NCI-H1694 treated with DMSO at 0.1 percent for 48 hours (cell line): ENCODE measurements at regions not wholly inside any gene's neighbourhood (a gene's known extent, or its start where the extent isn't known, plus 50 kb on each side); places are given as distances from the start of the nearest gene placed in this dataset.
"Not testable (repeated sequence)": the region's sequence is repeated elsewhere in the genome, so short reads cannot be mapped to it uniquely, and the experiment has no call there.

Source experiments
- DNase-seq: peaks from one replicate; lab custom pipeline; 2025; lab: John Stamatoyannopoulos, UW

DNA sequence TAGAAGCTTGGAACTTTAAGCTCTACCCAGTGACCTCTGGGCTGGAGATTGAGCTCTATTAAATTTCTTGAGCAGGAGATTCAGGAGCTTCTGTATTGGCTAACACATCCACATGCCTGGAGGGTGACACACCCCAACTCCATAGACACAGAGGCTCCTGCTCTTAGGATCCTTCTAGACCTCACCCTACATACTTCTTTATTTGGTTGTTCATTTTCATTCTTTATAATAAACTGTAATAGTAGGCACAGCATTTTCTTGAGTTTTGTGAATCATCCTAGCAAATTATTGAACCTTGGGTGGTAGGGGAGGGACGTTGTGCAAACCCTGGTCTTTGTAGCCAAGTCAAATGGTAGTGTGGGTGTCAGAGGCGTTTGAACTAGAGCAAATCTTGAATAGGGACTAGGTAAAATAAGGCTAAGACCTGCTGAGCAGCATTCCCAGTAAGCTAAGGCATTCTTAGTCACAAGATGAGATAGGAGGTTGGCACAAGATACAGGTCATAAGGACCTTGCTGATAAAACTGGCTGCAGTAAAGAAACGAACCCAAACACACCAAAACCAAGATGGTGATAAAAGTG lies 323.8 kb upstream of the GALNT5 start:
- DNase-seq = no peak

DNA sequence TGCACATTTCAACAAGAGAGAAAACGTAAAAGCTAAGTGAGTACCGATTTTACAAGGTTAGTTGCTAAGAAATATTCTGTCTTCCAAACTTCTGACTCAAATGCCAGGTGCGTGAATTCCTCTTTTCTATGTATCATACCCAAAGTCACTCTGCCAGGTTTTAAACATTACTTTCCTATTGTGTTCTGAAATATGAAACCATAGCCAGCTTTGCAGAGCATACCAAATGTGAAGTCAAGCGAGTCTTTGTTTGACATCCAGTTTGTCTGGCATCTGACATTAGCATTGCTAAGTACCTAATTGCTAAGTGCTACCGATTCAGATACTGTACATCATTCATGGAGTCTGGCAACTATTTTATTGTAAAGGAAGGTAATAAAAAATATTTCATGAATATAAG lies 321.9 kb upstream of the GALNT5 start:
- peak; percentile 44 for DNase-seq

DNA sequence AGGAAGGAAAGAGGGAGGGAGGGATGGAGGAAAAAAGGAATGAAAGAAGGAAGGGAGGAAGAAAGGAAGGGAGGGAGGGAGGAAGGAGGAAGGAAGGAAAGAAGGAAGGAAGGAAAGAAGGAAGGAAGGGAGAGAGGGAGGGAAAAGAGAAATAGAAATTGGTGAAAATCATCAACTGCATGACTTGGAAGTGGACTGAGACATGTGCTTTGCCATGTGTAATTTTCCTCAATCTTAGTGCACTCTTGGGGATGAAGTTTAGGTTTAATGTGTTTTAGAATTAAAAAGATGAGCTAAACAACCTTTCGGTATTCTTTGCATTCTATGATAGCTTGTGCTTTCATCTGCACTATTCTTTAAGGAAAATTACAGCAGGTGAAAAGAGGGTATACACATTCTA lies 320.1 kb upstream of the GALNT5 start:
- DNase-seq = no peak

DNA sequence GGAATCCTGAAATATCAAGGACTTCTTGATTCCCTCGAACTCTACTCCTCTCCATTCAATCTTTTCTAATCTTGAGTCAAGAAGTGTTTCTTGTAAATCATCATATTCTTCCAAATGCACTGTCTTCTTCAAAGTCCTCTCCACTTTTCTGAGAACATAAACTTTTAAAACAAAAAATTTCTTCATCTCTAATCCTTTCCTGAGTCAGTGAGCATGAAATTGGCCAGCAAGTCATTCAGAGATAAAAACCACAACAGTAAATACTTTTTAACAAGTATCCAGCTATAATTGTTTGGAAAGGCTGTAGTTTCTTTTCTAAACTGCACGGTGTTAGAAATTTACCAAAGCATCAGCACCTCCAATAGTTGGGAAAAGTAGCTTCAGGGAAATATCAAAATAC lies 312.6 kb upstream of the GALNT5 start:
- no peak for DNase-seq

DNA sequence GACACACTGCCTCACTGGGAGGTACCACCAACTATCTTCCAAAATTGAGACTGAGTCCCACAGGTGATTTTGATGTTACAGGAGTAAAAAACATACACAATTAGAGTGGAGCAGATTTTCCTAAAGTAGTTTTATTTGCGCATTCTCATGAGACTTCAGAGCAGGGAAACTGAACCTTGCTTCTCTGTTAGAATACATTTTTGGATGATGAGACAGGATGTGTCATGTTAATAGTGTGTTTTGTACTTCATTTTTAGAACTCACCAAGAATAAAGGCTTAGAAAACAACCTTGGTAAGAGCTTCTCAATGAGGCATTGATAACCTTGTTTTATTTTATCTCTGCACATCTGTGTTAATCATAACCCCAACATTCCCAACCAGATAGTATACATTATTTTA lies 310.2 kb upstream of the GALNT5 start:
- DNase-seq = no peak

DNA sequence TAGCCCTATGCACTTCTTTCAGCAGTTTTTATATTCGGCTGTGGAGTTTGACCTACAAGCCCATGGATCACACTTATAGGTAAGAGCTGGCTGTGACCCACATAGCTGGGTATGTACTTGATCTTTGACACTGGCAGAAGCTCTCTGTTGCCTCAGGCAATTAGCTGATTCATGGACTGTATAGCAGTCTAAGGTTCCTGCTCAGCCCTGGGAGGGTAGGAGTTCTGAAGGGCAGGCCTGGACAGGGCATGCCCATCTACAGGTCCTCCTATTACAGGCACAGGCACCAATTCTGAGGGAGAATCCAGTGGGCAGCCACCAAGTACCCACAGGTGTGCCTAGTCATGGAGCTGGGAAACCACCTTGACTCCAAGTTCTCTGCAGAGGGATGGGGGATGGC lies 301.8 kb upstream of the GALNT5 start:
- DNase-seq = no peak

DNA sequence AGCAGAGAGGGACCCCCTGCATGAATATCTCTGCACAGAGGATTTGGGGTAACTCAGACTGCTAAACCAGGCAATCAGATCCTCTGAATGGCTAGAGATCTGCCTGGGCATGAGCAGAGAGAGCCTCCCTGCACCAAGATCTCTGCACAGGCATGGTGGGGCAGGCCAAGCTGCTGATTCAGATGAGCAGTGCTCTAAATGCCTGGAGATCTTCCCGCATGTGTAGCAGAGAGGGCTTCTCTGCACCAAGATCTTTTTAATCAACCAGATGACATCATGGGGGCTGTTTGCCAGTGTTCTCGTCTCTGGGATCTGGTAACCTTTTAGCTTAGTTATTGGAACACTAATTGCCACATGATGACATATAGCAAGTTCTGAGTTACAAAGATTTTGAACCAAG lies 301.3 kb upstream of the GALNT5 start:
- DNase-seq = no peak

DNA sequence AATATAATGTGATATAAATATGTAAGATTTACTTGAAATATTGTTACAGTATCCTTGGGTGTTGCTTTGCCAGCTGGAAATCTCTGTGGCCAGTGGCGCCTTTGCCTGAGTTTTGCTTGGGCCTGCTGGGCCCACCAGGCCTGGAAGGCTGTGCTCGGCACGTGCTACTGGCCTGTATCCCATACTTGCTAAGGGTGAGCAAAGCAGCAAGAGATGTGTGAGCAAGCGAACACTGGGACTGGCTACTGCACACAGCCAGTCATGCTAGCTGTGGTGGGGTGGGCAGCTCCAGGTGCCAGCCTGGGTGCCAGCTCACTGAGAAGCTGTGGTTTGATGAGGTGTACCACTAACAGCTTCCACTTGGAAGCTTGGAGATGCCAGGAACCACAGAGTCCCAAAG lies 299.1 kb upstream of the GALNT5 start:
- no peak for DNase-seq

DNA sequence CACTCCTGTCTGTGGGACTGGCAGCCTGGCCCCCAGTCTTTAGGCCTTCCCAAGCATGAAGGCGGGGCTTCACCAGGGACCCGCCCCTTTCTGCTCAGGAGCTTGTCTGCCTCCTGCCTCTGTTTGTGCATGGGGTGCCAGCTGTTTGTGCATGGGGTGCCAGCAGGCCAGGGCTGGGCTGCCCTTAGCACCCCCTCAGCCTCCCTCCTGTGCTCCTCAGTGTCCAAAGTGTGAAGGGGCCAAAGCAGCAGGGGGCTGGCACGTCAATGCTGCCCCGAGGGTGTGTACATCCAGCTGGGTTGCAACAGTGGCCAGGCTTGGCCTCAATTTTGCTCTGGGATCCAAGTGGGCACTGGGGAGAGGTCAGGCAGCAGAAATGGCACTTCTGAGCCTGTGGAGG lies 298.0 kb upstream of the GALNT5 start:
- no peak for DNase-seq

DNA sequence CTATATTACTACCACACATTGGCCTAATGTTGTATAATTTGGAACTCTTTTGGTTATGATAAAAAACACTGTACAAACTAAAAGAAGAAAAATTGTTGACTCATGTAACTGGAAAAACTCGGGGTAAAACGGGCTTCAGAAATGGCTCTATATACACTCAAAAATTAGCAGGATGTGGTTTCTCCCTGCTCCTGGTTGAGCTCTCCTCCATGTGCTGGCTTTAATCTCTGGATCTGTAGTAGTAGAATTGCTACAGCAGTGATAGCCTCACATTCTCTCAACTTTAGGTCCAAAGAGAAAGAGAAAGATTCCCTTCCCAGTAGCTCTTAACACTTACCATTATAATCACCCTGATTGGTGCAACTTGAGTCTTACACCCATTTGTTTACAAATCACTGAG lies 274.9 kb upstream of the GALNT5 start:
- no peak for DNase-seq

DNA sequence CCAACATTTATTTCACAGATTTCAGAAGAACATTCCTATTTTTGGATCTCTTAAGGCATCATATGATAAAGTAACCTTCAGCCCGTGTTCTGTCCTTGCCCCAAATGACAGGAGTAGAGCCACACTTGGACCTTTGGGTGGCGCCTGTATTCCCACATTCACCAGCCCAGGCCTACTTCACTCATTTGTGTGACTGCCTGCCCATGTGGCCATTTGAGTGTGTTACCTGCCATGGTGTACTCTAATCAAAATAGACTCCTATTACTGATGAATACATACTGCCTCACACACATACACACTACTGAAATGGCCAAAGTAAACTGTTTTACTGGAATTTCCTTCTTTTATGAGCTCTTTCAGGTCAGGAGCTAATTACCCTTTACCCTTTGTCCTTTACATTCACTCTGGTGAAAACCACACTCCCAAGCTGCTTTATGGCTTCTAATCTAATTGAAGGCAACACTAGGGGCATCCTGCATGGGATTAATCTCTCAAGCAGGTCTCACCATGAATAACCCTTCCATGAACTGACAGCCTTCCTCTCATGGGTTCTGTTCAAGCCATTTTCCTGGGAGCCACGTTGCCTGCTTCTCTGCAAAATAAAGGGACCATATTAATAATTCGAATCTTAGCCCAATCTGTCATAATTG lies 271.0 kb upstream of the GALNT5 start:
- no peak for DNase-seq

DNA sequence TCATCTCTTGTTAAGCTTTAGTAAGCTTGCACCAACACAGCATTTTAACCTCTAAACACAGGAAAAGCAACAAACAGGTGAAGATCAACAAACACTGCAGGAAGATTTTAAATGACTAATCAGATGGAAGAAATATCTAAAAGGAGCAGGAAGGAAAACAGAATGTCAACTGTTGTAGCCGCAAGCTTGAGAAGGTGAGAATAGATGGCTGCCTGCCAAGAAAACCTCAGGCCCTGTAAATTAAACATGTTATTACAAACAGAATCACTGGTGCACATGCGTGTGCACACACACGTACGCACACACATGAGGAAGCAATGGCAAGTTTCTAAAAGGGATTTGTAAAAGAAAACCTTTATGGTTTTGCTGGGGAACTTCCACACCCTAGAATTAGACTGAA lies 257.8 kb upstream of the GALNT5 start:
- no peak for DNase-seq

DNA sequence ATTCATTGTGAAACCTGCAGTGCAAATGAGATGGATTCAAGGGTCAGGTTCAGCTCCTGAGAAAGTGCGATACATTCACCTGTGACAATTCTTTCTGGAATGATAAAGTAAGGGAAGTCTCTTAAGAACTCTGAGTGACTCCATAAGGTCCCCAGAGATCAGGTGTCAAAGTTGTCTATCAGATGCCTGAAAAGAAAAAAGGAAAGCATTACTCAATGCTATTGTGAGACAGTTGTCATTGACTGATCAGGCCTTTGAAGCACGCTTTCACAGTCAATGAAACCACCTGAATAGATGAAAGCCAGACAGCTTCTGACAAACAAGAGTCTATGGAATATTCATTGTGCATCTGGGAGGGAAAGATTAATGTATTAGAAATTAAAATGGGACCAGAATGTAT lies 252.7 kb upstream of the GALNT5 start:
- DNase-seq = no peak

DNA sequence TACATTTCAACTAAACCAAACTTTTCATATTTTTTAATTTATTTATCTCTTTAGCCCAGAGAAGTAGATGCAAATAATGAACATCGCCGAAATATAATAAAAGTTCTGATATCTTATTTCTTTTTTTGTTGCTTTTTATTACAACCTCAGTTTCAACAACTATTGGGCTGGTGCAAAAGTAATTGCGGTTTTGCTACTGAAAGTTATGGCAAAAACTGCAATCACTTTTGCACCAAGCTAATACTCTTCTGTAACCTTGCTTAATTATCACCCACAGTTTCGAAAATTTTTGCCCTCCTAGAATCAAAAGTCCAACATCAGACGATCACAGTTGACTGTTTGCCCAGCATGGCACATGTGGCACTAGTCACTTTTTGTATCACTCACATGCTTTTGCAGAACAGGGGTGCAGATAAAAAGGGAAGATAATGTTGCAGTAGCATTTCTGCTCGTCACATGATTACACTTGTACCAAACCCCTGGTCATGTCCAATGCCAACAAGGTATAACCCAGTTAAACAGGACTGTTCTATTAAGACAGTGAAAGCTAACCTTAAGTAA lies 242.4 kb upstream of the GALNT5 start:
- no peak for DNase-seq

DNA sequence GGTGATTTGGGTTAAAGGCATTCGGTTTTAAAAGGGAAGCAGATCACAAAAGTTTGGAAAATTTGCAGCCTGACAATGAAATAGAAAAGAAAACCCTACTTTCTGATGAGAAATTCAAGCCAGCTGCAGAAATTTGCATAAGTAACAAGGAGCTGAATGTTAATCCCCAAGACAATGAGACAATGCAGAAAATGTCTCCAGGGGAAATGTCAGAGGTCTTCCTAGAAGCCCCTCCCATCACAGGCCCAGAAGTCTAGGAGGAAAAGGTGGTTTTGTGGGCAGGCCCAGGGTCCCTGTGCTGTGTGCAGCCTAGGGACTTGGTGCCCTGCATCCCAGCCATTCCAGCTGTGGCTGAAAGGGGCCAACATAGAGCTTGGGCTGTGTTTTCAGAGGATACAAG lies 234.2 kb upstream of the GALNT5 start:
- not testable (repeated sequence) for DNase-seq

DNA sequence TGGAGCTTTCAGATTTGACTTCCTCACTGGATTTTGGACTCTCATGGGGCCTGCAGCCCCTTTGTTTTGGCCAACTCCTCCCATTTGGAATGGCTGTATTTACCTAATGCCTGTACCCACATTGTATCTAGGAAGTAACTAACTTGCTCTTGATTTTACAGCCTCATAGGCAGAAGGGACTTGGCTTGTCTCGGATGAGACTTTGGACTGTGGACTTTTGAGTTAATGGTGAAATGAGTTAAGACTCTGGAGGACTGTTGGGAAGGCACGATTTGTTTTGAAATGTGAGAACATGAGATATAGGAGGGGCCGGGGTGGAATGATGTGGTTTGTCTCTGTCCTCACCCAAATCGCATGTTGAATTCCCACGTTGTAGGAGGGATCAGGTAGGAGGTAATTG lies 233.4 kb upstream of the GALNT5 start:
- no peak for DNase-seq

DNA sequence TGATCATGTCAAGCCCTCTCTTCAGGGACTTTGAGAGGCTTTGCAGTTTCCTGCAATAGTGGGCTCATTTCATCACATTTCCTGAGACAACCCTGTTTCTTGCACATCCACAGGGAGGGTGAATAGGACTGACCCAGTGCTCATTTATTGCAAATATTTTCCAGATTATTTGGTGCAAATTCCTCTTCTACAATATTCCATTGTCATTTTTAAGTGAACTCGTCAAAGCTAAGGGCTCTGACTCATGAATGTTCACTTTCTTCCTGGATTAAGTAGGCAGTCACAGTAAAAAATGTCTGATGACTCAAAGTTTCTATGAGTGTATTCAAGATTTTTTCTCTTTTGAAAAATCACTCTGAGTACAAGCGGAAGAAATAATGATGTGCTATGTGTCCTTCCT lies 225.5 kb upstream of the GALNT5 start:
- DNase-seq = no peak

DNA sequence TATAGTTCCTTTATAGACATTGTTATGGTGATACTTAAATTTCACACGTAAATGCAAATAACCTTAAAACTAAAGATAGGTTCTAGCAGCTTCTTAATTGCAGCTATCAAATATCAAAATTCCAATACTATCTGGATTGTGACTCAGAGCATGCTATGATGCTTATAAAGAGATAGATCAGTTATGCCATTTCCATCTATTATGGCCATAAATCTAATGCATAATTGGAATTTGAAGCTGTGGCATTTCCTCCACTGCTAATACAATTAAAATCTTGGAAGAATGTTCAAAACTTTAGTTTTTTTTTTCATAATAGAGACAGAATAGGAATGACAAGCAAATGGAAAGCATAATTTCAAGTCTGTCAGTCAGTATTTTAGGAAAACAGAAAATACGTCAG lies 220.8 kb upstream of the GALNT5 start:
- no peak for DNase-seq

DNA sequence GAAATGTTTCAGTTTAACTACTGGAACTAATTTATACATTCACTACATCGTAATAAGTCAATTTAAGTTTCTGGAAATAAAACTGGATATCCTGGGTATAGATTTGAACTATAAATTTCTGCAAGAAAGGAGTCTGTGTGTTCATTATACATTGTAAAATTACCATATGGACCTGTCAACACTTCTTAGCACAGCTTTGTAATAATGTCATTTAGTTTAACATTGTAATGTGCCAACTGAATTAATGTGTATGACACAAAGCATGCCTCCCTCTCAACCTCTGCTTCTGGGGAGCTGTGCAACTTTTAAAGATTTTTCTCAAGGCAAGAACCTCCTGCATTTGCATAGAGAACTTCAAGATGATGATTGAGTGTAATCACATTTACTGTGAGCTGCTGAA lies 213.7 kb upstream of the GALNT5 start:
- no peak for DNase-seq

DNA sequence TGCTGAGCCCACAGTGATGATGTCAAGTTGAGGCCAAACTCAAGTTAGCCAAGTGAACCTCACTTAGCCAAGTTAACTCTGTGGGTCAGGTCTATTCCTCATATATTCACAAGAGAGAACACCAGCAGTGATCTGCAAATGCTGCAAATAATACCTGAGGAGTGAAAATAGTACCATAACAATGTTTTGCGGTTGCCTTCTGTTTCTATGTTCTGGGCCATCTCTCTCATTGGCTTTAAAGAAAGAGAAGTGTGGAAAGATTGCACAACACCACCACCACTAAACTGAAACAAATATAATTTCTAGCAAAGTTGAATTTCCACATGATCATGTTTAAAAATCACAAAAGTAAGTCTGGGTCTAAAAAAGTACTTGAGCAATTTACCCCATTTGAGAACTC lies 211.1 kb upstream of the GALNT5 start:
- DNase-seq = no peak

DNA sequence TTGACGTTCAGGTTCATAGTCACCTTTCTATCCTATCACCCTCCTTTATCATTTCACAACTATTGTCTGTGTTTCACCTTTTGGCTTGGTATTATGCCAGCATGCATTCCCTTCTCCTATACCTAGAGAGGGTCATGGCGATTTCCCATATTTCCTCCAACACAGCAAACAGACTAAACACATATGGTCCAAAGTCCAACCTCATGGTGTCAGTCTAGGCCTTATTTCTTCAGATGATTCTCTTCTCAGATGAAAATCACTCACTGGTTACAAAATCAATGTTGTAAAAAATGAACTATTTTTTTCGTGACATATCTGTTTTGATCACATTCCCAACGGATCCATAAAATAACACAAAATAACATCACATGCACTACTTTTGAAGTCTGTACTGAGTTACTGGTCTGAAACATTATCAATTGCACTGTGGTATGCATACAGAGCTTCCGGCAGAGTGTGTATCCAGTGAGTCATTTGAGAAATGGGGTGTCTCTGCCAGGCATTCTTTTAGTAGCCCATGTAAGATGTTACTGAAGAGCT lies 204.8 kb upstream of the GALNT5 start:
- DNase-seq = no peak

DNA sequence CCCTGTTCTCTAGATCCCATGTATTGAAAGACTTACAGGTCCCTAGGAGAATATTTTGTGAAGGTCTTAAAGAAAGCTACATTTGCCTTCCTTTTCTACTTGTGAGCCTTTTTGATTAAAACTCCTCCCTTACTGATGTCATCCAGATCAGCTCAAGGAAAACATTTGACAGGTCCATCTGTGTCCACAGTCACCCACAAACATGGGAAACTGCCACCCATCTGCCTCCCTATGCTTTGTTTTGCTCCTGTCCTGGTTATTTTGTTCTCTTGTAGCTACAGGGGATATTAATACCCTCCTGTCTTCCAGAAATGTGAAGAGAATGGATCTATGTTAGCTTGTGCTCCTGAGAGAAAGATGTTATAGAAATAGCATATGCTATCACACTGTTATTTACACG lies 203.6 kb upstream of the GALNT5 start:
- DNase-seq = peak; percentile 89

DNA sequence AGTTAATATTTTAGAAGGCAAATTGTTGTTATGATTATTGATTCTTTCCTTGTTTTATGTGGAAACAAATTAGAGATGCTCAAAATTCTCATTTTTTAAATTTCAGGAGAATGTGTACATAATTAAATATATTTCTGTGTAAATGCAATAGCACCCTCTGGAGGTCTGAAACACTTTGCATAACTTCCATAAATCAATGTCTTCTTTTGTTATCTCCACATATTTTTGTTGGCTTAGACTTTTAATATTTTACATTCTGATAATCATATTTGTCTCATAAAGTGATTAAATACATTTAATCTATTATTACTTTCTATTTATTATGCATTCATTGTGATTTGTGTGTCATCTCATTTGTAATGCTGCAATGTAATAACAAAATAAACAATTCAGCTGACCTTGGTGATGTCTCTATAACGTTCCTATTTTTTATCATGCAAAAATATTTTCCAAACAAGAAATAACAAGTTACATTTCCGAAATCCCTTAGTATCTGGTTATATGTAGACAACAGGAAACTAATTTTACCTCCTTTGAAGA lies 201.8 kb upstream of the GALNT5 start:
- DNase-seq = peak; percentile 77
